Left ventricle myocardium inferior (tissue), 1 donor: ENCODE measurements at regions not wholly inside any gene's neighbourhood (a gene's known extent, or its start where the extent isn't known, plus 50 kb on each side); places are given as distances from the start of the nearest gene placed in this dataset.
"Not testable (repeated sequence)": the region's sequence is repeated elsewhere in the genome, so short reads cannot be mapped to it uniquely, and the experiment has no call there.

Experiments
- DNase-seq: peaks from one replicate; pipeline ENCODE4 v3.0.0-alpha.2; 2020
- H3K27ac ChIP-seq: fragments of 200-600 bp; replicated peaks from 2 replicates; pipeline ENCODE4 v1.8.0; 2021
- H3K27me3 ChIP-seq: fragments of 200-600 bp; 2 replicates; pipeline ENCODE4 v1.8.0; 2021; ENCODE audit warnings: low read depth
- H3K36me3 ChIP-seq: fragments of 200-600 bp; 2 replicates; pipeline ENCODE4 v1.8.0; 2021
- H3K4me1 ChIP-seq: fragments of 200-600 bp; 2 replicates; pipeline ENCODE4 v1.8.0; 2021
- H3K4me3 ChIP-seq: fragments of 200-600 bp; 2 replicates; pipeline ENCODE4 v1.8.0; 2021; ENCODE audit warnings: mild to moderate bottlenecking, moderate library complexity
- H3K9me3 ChIP-seq: fragments of 200-600 bp; replicated peaks from 2 replicates; pipeline ENCODE4 v1.8.0; 2021
- intact Hi-C: fragments of 100-400 bp; cut with micrococcal nuclease; formaldehyde crosslinking; loops from one replicate; pipeline ENCODE4 v1.11.0; 2022
- TF ChIP-seq, protein P1 (sequence below): fragments of 200-600 bp; IDR thresholded peaks from 2 replicates; pipeline ENCODE4 v1.8.0; 2021; ENCODE audit warnings: antibody characterized with exemption, mild to moderate bottlenecking, borderline replicate concordance
- donor health status: DM: no; HTN: yes; CAD: no; lungs with severe emphysema.

DNA sequence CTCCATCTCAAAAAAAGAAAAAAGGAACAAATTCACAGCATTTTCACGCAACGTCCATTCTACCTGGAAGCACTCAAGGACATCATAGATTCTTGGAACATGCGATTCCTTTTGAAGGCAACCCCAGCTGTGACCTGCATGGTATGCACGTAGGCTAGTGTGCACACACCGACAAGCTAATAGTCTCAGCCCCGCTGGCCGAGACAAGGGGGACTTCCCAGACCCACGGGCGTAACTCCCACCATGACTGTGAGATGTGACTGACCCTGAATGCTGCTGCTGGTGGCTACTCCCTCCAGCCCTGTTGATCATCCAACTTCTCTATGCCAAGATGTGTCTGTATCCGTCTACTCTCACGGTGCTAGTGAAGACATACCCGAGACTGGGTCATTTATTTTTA is 78.3 kb downstream of the CRLF2 start:
- H3K9me3 ChIP-seq = peaks cover 25% of the 10 kb centered on the region
- intact Hi-C loops = no loop called here
- H3K4me3 ChIP-seq = no peak overlapping the region
- no peak for DNase-seq
- H3K36me3 ChIP-seq = no peaks in the 10 kb centered on the region
- TF ChIP-seq, protein P1, sequence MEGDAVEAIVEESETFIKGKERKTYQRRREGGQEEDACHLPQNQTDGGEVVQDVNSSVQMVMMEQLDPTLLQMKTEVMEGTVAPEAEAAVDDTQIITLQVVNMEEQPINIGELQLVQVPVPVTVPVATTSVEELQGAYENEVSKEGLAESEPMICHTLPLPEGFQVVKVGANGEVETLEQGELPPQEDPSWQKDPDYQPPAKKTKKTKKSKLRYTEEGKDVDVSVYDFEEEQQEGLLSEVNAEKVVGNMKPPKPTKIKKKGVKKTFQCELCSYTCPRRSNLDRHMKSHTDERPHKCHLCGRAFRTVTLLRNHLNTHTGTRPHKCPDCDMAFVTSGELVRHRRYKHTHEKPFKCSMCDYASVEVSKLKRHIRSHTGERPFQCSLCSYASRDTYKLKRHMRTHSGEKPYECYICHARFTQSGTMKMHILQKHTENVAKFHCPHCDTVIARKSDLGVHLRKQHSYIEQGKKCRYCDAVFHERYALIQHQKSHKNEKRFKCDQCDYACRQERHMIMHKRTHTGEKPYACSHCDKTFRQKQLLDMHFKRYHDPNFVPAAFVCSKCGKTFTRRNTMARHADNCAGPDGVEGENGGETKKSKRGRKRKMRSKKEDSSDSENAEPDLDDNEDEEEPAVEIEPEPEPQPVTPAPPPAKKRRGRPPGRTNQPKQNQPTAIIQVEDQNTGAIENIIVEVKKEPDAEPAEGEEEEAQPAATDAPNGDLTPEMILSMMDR = no peak
- no peaks in the 10 kb centered on the region for H3K4me1 ChIP-seq
- no peak overlapping the region for H3K27ac ChIP-seq
- peaks cover under 1% of the 10 kb centered on the region for H3K27me3 ChIP-seq

DNA sequence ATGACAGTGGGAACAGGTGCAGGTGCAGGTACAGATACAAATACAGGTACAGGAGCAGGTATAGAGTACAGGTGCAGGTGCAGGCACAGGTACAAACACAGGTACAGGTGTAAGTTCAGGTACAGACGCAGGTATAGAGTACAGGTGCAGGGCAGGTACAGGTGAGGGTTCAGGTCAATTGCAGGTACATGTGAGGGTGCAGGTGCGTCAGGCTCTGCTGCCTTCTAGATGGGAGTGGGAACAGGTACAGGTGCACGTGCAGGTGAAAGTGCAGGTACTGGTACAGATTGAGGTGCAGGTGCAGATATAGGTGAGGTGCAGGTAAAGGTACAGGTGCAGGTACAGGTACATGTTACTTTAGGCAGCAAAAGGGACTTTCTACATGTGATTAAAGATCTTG is 85.7 kb downstream of the CRLF2 start:
- Histone ChIP-seq H3K4me3 (no peak overlapping the region), H3K36me3 (no peaks in the 10 kb centered on the region), H3K27ac (no peak overlapping the region), H3K27me3 (peaks cover 29% of the 10 kb centered on the region), H3K9me3 (peaks cover 4% of the 10 kb centered on the region), H3K4me1 (no peaks in the 10 kb centered on the region)
- intact Hi-C loops = no loop called here
- TF ChIP-seq, protein P1 = no peak
- no peak for DNase-seq

DNA sequence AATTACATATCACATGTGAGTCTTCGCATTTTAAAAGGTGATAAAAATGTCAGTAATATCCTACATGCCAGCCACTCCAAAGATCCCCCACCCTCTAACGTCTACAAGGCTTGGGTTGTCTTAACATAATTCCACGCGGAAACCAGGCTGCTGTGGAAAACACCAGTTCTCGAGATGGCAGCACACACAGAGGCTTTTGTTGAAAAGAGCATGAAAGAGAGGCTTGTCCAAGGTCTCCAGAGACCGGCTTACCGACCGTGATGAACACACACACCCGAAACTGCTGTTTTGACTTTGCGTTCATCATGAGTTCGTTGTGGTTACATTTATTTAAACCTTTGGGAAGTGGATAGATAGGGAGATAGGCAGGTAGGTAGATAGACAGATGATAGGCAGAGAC is 87.9 kb downstream of the CRLF2 start:
- H3K27ac ChIP-seq = no peak overlapping the region
- TF ChIP-seq, protein P1 = no peak

DNA sequence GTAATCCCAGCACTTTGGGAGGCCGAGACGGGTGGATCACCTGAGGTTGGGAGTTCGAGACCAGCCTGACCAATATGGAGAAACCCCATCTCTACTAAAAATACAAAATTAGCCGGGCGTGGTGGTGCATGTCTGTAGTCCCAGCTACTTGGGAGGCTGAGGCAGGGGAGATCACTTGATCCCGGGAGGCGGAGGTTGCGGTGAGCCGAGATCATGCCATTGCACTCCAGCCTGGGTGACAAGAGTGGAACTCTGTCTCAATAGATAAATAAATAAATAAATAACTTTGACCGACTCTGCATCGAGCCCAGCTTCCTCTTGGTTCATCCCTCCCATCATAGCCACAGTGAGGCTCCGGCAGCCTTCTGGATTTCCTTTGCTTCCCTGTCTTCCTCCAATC is 89.6 kb downstream of the CRLF2 start:
- peaks cover 53% of the 10 kb centered on the region for H3K27me3 ChIP-seq
- H3K4me1 ChIP-seq, H3K9me3 ChIP-seq, H3K36me3 ChIP-seq, DNase-seq, H3K4me3 ChIP-seq, intact Hi-C loops, H3K27ac ChIP-seq: not testable (repeated sequence)

More for the DNA sequence above, 87.9 kb downstream of the CRLF2 start:
- Histone ChIP-seq H3K4me1 (no peaks in the 10 kb centered on the region), H3K4me3 (no peak overlapping the region), H3K9me3 (no peaks in the 10 kb centered on the region), H3K27me3 (peaks cover 42% of the 10 kb centered on the region), H3K36me3 (no peaks in the 10 kb centered on the region)
- no peak for DNase-seq
- intact Hi-C loops = no loop called here

DNA sequence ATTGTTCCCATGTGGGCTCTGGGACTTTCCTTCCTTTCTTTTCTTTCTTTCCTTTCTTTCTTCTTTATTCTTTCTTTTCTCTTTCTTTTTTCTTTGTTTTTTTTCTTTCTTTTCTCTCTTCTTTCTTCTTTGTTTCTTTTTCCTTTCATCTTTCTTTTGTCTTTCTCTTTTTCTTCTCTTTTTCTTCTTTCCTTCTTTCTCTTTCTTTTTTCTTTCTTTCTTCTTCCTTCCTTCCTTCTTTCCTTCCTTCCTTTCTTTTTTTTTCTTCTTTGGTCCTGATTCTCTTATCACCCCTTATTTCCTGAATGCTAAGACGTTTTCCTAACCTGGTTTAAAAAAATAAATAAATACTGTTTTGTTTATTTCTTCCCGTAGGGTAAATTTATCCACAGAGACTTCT is 93.2 kb downstream of the CRLF2 start:
- DNase-seq = no peak
- intact Hi-C loops = no loop called here
- Histone ChIP-seq H3K4me1 (no peaks in the 10 kb centered on the region), H3K27me3 (peaks cover 66% of the 10 kb centered on the region), H3K4me3 (no peak overlapping the region), H3K27ac (no peak overlapping the region), H3K9me3 (no peaks in the 10 kb centered on the region), H3K36me3 (no peaks in the 10 kb centered on the region)
- TF ChIP-seq, protein P1 = no peak

DNA sequence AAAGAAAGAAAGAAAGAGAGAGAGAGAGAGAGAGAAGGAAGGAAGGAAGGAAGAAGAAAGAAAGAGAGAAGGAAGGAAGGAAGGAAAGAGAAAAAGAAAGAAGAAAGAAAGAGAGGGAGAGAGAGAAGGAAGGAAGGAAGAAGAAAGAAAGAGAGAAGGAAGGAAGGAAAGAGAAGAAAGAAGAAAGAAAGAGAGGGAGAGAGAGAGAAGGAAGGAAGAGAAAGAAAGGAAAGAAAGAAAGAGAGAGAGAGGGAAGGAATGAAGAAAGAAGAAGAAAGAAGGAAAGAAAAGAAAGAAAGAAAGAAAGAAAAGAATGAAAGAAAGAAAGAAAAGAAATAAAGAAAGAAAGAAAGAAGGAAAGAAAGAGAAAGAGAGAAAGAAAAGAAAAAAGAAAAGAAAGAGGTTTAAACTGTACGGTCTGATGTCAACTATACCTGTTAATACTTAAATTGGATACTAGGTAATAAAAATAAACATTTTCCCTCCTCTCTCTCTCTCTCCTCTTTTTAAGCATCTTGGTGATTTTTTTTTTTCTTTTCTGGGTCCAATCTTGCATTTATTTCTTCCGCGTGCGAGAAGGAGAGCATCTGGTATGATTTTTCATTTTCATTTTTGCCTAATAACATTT is 93.8 kb downstream of the CRLF2 start:
- H3K9me3 ChIP-seq = no peaks in the 10 kb centered on the region
- no peak overlapping the region for H3K27ac ChIP-seq
- TF ChIP-seq, protein P1 = no peak
- no peak overlapping the region for H3K4me3 ChIP-seq
- H3K4me1 ChIP-seq = no peaks in the 10 kb centered on the region
- intact Hi-C loops = no loop called here
- H3K27me3 ChIP-seq = peaks cover 68% of the 10 kb centered on the region
- DNase-seq = no peak
- H3K36me3 ChIP-seq = no peaks in the 10 kb centered on the region

DNA sequence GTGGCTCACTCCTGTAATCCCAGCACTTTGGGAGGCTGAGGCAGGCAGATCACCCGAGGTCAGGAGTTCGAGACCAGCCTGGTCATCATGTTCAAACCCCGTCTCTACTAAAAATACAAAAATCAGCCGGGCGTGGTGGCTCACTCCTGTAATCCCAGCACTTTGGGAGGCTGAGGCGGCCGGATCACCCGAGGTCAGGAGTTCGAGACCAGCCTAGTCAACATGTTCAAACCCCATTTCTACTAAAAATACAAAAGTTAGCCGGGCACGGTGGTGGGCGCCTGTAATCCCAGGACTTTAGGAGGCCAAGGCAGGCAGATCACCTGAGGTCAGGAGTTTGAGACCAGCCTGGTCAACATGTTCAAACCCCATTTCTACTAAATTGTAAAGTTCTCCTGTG is 97.0 kb downstream of the CRLF2 start:
- H3K9me3 ChIP-seq, intact Hi-C loops, H3K36me3 ChIP-seq, H3K4me1 ChIP-seq, DNase-seq, H3K27ac ChIP-seq, H3K4me3 ChIP-seq: not testable (repeated sequence)
- H3K27me3 ChIP-seq = peaks cover 74% of the 10 kb centered on the region
